HL-60 (cell line): ENCODE measurements at regions not wholly inside any gene's neighbourhood (a gene's known extent, or its start where the extent isn't known, plus 50 kb on each side); places are given as distances from the start of the nearest gene placed in this dataset.

Source experiments
- CTCF ChIP-seq: IDR thresholded peaks from one replicate; pipeline ENCODE4 v1.5.1; 2011; ENCODE audit warnings: low read length, control low read depth, inconsistent platforms; ENCODE audit not compliant: insufficient read depth
- POLR2AphosphoS5 ChIP-seq: IDR thresholded peaks from 2 replicates; pipeline ENCODE4 v1.6.1; 2012; ENCODE audit warnings: low read depth

GRCh38 chr5:86008704-86009103 is 609.0 kb upstream of the COX7C start:
- TF ChIP-seq CTCF (no peak), POLR2AphosphoS5 (no peak)
